ENCODE measurements at regions not wholly inside any gene's neighbourhood (a gene's known extent, or its start where the extent isn't known, plus 50 kb on each side); places are given as distances from the start of the nearest gene placed in this dataset.

DNA sequence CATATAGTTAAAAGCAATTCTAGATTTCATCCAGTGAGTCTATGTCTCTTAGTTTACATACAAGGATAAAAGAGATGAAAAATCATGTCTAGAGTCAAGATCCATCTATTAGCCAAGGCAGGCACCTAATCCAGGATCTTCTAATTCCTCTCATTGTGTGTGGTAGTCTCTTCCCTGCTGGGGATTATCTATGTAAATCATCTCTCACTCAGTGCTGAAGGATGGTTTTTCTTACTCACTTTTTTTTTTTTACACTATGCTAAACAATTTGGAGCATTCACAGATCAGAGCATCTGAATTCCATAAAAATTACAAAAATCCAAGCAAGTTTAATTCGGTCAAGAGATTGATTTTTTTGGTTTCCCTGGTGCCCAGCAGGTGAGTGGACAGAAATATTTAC lies 154.9 kb upstream of the GDNF start:
- Histone ChIP-seq H3K4ac (ENCODE audit: low read depth, low read length) (no peak overlapping the region), H3K27ac (ENCODE audit: insufficient read depth, low read length) (no peak overlapping the region), H2AK9ac (replicated peaks; ENCODE audit: low read depth, low read length, poor library complexity) (no peak overlapping the region), H3K4me1 (ENCODE audit: control insufficient read depth, insufficient read depth, low read length) (no peaks in the 10 kb centered on the region), H2BK20ac (ENCODE audit: low read depth, low read length) (no peak overlapping the region), H3K23ac (ENCODE audit: low read depth, low read length) (no peak overlapping the region), H3K9me3 (ENCODE audit: control insufficient read depth, insufficient read depth, low read length) (no peaks in the 10 kb centered on the region), H4K91ac (ENCODE audit: insufficient read depth, low read depth, low read length) (no peak overlapping the region), H2BK5ac (ENCODE audit: low read depth, low read length, poor library complexity, severe bottlenecking) (no peak overlapping the region), H2AFZ (replicated peaks; ENCODE audit: low read length, poor library complexity) (no peak overlapping the region), H2AK5ac (ENCODE audit: low read depth, low read length) (no peak overlapping the region), H3K9me1 (ENCODE audit: insufficient read depth, low read length) (no peaks in the 10 kb centered on the region), H3K18ac (ENCODE audit: low read depth, low read length) (no peak overlapping the region), H2BK120ac (ENCODE audit: low read depth, low read length) (no peak overlapping the region), H3K14ac (replicated peaks; ENCODE audit: low read depth, low read length) (no peak overlapping the region), H3K27me3 (ENCODE audit: control insufficient read depth, insufficient read depth, low read length) (peaks cover 7% of the 10 kb centered on the region; the same call in 1 of the 2 replicates), H3K56ac (ENCODE audit: extremely low read depth, insufficient read depth, low read length) (no peak overlapping the region), H4K8ac (ENCODE audit: low read depth in 2 of 2, low read length in 2 of 2) (no peak overlapping the region), H3K79me1 (ENCODE audit: low read depth in 1 of 2, low read length in 2 of 2) (no peaks in the 10 kb centered on the region), H3K4me2 (ENCODE audit: low read depth, low read length) (no peak overlapping the region), H4K5ac (ENCODE audit: low read depth, low read length) (no peak overlapping the region), H2BK15ac (ENCODE audit: low read depth, low read length) (no peak overlapping the region), H3K36me3 (ENCODE audit: control insufficient read depth, insufficient read depth, low read length) (no peaks in the 10 kb centered on the region), H3K4me3 (ENCODE audit: insufficient read depth, low read depth, low read length) (no peak overlapping the region), H3K9ac (ENCODE audit: low read depth, low read length) (no peak overlapping the region), H4K20me1 (ENCODE audit: insufficient read depth, low read length) (no peaks in the 10 kb centered on the region)
- in situ Hi-C loops (cut with MboI; ENCODE audit: low sequenced_read_pairs) (no loop called here), intact Hi-C loops (cut with micrococcal nuclease) (loop anchor here (10.0 kb wide), 1 partner anchor 60 kb away; no protein-coding TSS in a partner anchor), dilution Hi-C loops (cut with HindIII; ENCODE audit: low sequenced_read_pairs, unreplicated experiment) (no loop called here)
- no TSS peak for BruUV-seq (replicated peaks)
- ChIA-PET POLR2A (ENCODE audit: unreplicated experiment) (no interaction called here), CTCF (no interaction called here)
- DNase-seq (no peak), ATAC-seq (ENCODE audit: low read depth) (no peak)
- no CpG with 5 or more reads among the region's 1 CpG for WGBS, 2 experiments (ENCODE audit: extremely low coverage in 2 of 2, insufficient read length in 1 of 2)
- TF ChIP-seq CHD1 (IDR thresholded peaks at IDR 0.05; ENCODE audit: low read depth, low read length), result no peak
- no peak for TF ChIP-seq BHLHE40 (IDR thresholded peaks at IDR 0.05; ENCODE audit: low read depth, low read length)
- TF ChIP-seq, protein P1, sequence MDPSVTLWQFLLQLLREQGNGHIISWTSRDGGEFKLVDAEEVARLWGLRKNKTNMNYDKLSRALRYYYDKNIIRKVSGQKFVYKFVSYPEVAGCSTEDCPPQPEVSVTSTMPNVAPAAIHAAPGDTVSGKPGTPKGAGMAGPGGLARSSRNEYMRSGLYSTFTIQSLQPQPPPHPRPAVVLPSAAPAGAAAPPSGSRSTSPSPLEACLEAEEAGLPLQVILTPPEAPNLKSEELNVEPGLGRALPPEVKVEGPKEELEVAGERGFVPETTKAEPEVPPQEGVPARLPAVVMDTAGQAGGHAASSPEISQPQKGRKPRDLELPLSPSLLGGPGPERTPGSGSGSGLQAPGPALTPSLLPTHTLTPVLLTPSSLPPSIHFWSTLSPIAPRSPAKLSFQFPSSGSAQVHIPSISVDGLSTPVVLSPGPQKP (IDR thresholded peaks at IDR 0.05; ENCODE audit: borderline replicate concordance, low read depth, low read length), result no peak
- TF ChIP-seq CEBPB (IDR thresholded peaks at IDR 0.05; ENCODE audit: low read depth, low read length), result no peak
- TF ChIP-seq SMC3 (IDR thresholded peaks at IDR 0.05; ENCODE audit: low read depth, low read length), result no peak
- TF ChIP-seq RFX5 (IDR thresholded peaks at IDR 0.05; ENCODE audit: low read depth, low read length), result no peak
- TF ChIP-seq, protein P2, sequence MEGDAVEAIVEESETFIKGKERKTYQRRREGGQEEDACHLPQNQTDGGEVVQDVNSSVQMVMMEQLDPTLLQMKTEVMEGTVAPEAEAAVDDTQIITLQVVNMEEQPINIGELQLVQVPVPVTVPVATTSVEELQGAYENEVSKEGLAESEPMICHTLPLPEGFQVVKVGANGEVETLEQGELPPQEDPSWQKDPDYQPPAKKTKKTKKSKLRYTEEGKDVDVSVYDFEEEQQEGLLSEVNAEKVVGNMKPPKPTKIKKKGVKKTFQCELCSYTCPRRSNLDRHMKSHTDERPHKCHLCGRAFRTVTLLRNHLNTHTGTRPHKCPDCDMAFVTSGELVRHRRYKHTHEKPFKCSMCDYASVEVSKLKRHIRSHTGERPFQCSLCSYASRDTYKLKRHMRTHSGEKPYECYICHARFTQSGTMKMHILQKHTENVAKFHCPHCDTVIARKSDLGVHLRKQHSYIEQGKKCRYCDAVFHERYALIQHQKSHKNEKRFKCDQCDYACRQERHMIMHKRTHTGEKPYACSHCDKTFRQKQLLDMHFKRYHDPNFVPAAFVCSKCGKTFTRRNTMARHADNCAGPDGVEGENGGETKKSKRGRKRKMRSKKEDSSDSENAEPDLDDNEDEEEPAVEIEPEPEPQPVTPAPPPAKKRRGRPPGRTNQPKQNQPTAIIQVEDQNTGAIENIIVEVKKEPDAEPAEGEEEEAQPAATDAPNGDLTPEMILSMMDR (conservative IDR thresholded peaks at IDR 0.05; ENCODE audit: low read depth, low read length), result no peak
- TF ChIP-seq POLR2A (IDR thresholded peaks at IDR 0.05; ENCODE audit: low read depth, low read length), result no peak
- TF ChIP-seq, protein P3, sequence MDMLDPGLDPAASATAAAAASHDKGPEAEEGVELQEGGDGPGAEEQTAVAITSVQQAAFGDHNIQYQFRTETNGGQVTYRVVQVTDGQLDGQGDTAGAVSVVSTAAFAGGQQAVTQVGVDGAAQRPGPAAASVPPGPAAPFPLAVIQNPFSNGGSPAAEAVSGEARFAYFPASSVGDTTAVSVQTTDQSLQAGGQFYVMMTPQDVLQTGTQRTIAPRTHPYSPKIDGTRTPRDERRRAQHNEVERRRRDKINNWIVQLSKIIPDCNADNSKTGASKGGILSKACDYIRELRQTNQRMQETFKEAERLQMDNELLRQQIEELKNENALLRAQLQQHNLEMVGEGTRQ (IDR thresholded peaks at IDR 0.05; ENCODE audit: low read depth, low read length), result no peak
- TF ChIP-seq RCOR1 (IDR thresholded peaks at IDR 0.05; ENCODE audit: insufficient replicate concordance, low read length), result no peak
- TF ChIP-seq FOS (IDR thresholded peaks at IDR 0.05; ENCODE audit: low read depth, low read length), result no peak
- TF ChIP-seq NFE2L2 (IDR thresholded peaks at IDR 0.05; ENCODE audit: low read depth, low read length), result no peak
- no peak for TF ChIP-seq MAFK (IDR thresholded peaks at IDR 0.05; ENCODE audit: low read depth, low read length)
- TF ChIP-seq RAD21 (IDR thresholded peaks at IDR 0.05; ENCODE audit: low read length), result no peak
- no peak for TF ChIP-seq MAZ (IDR thresholded peaks at IDR 0.05; ENCODE audit: borderline replicate concordance, low read depth, low read length)
